NOMO-1 treated with DMSO at 0.1 percent for 48 hours (cell line): ENCODE measurements at regions not wholly inside any gene's neighbourhood (a gene's known extent, or its start where the extent isn't known, plus 50 kb on each side); places are given as distances from the start of the nearest gene placed in this dataset.

Source experiments
- DNase-seq: peaks from one replicate; lab custom pipeline; 2025; ENCODE audit not compliant: unreplicated experiment; lab: John Stamatoyannopoulos, UW

DNA sequence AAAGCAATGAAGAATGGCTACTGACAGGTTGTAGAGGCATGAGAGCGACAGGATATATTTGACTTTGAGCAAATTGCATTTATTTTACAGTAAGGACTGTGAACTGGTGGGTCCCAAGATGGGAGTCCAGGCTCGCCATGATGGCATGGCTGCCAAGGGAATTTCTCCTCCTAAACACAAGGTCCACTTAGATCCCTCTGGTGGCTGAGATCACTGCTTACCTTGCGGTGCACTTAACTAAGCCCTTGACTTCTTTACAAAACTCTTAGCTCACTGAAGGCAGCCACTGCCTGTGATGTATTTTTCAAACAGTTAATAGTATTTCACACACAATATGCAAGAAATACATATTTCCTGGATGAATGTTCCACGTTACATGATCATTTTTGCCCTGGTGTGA lies 50.3 kb upstream of the SORBS2 start:
- no peak for DNase-seq

DNA sequence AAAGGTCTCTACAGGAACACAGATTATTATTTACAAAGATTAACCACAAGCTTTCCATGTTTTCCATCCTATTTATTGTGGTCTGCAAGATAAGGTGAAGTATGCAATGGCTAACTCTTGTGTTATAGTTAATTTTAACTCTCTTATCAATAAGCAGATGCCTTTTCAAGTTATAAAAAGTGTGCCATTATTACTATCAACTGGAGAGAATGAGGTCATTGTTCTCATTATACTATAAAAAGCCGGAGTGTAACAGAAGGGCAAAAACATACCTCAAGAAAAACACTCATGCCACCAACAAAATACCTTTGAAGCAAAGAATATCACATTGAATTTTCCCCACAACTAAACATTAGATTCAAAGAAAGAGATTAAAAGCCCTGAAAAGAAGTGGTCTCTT lies 52.0 kb upstream of the SORBS2 start:
- DNase-seq = no peak

- DNase-seq = no peak
Measured at GRCh38 chr4:185865901-185866328, 53.9 kb upstream of the SORBS2 start.

DNA sequence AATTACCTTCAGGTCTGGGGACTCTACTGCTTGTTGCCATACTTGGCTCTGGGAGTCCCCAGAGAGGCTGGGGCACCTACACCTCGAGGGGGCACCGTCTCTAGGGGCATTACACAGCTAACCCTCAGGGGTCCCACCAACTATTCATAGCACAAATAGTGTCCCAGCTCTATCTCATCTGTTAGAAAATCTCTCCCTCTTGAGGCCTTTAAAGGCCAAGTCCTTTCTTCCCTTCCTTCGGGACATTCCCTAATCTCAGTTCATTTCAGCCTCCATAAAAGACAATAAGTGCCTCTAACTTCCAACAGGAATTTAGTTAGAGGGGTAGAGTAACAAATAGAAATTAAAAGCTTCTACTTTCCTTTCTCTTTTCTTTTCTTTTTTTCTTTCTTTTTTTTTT lies 55.8 kb upstream of the SORBS2 start:
- no peak for DNase-seq

GRCh38 chr4:185868983-185869382 lies 57.0 kb upstream of the SORBS2 start:
- no peak for DNase-seq

DNA sequence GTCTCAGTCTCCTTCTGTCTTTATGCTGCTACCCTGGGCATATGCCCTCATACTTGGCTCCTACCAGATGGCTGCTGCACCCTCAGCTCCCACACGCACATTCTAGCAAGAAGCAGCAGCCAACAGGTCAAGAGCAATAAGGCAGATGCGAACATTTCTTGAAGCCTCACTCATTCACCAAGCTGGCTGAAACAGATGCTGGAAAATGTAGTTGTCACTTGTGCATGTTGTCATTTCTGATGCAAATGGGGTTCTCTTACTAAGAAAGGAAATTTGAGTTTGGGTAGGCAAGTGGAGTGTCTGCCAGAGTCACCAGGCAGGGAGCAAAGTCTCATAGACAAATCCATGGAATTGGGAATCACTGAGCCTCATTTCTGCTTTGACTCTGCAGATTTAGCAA lies 57.4 kb upstream of the SORBS2 start:
- DNase-seq = no peak

- DNase-seq = no peak
Measured at GRCh38 chr4:185870366-185870765, 58.4 kb upstream of the SORBS2 start.

GRCh38 chr4:185872747-185873380 lies 60.9 kb upstream of the SORBS2 start:
- DNase-seq = no peak

GRCh38 chr4:185874516-185875230 lies 62.7 kb upstream of the SORBS2 start:
- no peak for DNase-seq

GRCh38 chr4:185875316-185875907 lies 63.4 kb upstream of the SORBS2 start:
- no peak for DNase-seq

DNA sequence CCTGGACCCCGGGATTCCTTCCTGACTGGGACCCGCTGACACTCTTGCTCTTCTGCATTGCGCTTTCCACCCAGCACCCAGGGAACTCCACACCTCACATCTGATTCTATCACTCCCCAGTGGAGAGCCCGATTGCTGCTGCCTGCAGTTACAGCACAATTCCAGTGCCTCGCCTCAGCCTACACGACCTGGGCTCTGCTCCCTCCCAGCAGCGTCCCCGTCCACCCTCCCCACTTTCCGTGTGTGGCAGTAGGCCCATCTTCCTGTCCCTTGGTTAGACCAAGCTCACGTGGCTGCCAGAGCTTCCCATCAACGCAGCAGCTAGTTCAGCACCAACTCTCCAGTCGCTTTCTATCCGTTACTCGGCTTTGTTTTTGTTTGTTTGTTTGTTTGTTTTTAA lies 66.6 kb upstream of the SORBS2 start:
- no peak for DNase-seq

DNA sequence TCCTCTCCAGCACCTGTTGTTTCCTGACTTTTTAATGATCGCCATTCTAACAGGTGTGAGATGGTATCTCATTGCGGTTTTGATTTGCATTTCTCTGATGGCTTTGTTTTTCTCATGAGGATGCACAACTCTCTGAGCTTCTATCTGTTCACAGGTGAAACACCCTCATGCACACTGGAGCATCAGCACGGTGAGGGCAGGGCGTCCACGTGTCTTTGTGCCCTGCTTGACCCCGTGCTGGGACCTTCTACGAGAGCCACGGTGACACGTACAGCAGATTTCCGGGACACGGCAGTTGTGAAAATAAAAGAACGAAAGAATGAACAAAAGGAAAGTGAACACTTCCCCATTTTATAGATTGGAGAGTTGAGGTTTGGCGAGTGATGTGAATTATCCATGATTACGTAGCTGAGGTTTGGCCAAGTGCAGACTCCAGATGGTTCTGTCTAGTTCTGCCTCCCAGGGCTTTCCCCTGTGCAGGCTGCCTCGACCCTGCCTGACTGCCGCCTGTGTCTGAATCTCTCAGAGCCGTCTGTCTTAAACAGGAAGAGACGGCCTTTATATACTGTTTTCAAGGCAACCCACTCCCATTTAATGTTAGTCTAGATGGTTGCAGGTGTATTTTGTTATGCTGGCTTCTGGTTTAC lies 67.8 kb upstream of the SORBS2 start:
- no peak for DNase-seq

GRCh38 chr4:185880571-185880970 lies 68.6 kb upstream of the SORBS2 start:
- no peak for DNase-seq

GRCh38 chr4:185881430-185881829 lies 69.4 kb upstream of the SORBS2 start:
- no peak for DNase-seq

- no peak for DNase-seq
Measured at GRCh38 chr4:185883591-185883990, 71.6 kb upstream of the SORBS2 start.

DNA sequence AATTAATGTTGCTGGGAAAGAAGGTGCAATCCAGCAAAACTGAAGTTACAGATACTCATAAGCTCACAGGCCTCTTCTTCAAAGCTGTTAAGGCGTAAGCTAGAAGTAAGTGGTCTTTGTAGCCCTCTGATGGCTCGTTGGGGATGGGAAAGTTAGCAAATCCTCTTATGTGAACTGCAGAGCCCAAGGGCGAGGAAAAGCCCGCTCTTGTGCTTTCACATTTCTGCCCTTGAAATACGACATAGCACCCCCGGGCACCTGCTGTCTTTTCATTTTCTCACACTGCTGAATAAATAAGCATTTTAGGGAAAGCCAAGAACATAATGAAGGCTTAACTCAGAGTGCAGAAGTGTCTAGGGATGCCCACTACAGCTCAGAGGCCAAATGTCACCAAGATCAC lies 73.1 kb upstream of the SORBS2 start:
- no peak for DNase-seq

- no peak for DNase-seq
Measured at GRCh38 chr4:185885604-185886003, 73.6 kb upstream of the SORBS2 start.

DNA sequence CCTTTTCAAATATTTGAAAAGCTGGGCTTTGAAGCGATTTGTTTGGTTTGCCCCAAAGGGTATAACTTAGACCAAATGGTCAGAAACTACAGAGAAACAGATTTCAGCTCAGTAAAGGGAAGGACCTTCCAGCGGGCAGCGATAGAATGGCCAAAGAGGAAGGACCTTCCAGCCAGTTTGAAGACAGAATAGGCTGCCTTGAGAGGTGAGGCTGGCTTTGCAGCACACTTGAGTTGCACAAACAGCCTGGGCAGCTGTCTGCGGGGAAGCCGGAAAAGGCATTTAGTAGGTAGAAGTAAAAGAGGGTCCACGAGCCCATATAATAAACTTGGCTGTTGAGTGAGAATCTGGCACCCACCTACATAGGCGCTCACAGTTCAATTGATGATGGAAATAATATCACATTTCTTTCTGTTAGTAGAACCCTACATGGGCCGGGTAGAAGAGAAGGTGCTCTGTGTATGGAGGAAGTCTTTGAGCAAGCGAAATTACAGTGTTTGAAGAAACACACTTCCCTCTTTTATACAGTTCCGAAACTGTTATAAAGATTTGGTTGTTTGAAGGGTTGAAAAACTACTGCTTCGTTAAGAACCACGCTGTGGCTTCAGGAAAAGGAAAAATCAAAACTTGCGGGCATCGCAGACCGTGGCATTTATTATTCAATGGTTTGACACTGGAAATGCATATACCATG lies 75.0 kb upstream of the SORBS2 start:
- DNase-seq = peak; percentile 86

DNA sequence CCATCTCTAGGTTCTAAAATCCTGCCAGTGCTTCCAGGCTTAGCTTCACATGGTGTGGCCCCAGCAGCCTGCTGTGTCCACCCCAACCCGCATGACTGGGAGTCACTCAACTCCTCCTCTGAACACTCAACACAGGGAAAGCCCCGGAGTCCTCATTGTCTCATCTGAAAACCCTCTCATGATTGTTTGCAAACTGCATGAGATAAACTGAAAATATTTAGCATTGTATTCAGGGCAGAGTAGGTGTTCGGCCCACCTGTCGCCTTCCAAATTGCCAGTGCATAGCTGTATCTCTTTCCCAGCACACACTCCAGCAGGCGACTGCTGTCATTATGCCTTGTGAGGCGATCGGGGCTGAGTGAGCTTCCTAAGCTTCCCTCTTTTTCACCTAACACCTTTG lies 76.7 kb upstream of the SORBS2 start:
- DNase-seq = no peak

- no peak for DNase-seq
Measured at GRCh38 chr4:185889585-185889984, 77.6 kb upstream of the SORBS2 start.

DNA sequence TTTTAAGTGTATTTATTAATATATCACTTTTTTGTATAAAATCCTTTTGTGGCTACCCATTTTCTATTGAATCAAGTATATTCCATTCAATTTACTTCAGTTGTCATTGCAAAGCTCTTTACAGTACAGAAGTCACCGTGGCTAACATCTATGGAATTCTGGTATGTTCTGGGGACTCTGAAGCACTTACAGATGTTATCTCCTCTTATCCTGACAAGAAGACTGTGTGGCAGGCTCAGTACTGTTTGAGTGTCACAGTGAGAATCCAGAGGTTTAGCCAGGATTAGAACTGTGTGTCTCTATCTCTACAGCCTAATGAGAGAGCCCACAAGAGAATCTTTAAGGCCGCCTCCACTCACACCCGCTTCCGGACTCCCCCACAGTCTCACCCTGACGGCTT lies 78.2 kb upstream of the SORBS2 start:
- DNase-seq = no peak
